Loucy (cell line): ENCODE measurements at regions not wholly inside any gene's neighbourhood (a gene's known extent, or its start where the extent isn't known, plus 50 kb on each side); places are given as distances from the start of the nearest gene placed in this dataset.

Source experiments
- H2AFZ ChIP-seq: fragments of 200-600 bp; sonication (generic); 2 replicates; pipeline ENCODE4 v1.6.0; 2016; ENCODE audit warnings: antibody characterized with exemption, mild to moderate bottlenecking, low read length, moderate library complexity
- H3F3A ChIP-seq: fragments of 200-600 bp; 2 replicates; pipeline ENCODE4 v1.6.0; 2016; ENCODE audit warnings: antibody characterized with exemption, low read depth, mild to moderate bottlenecking
- H3K27me3 ChIP-seq: fragments of 200-600 bp; sonication (generic); 2 replicates; pipeline ENCODE4 v1.6.1; 2014; ENCODE audit warnings: low read length, mild to moderate bottlenecking; ENCODE audit not compliant: insufficient read depth, poor library complexity, severe bottlenecking
- H3K36me3 ChIP-seq: fragments of 200-600 bp; sonication (generic); 2 replicates; pipeline ENCODE4 v1.6.1; 2016; ENCODE audit warnings: low read length; ENCODE audit not compliant: insufficient read depth
- H3K4me1 ChIP-seq: fragments of 200-600 bp; sonication (generic); 2 replicates; pipeline ENCODE4 v1.5.1; 2014; ENCODE audit warnings: low read length, mild to moderate bottlenecking; ENCODE audit not compliant: insufficient read depth, poor library complexity, severe bottlenecking
- H3K4me2 ChIP-seq: fragments of 200-600 bp; sonication (generic); 2 replicates; pipeline ENCODE4 v1.6.0; 2014; ENCODE audit warnings: antibody characterized with exemption, low read length, low read depth, mild to moderate bottlenecking; ENCODE audit not compliant: poor library complexity, severe bottlenecking
- H3K4me3 ChIP-seq: fragments of 200-600 bp; sonication (generic); 2 replicates; pipeline ENCODE4 v1.5.1; 2014; ENCODE audit warnings: low read length, mild to moderate bottlenecking, mixed read lengths; ENCODE audit not compliant: poor library complexity, severe bottlenecking
- H3K79me2 ChIP-seq: fragments of 200-600 bp; sonication (generic); 2 replicates; pipeline ENCODE4 v1.6.1; 2014; ENCODE audit warnings: low read length; ENCODE audit not compliant: insufficient read depth
- H3K9ac ChIP-seq: fragments of 200-600 bp; sonication (generic); 2 replicates; pipeline ENCODE4 v1.6.0; 2014; ENCODE audit warnings: mild to moderate bottlenecking, low read depth, low read length, moderate library complexity; ENCODE audit not compliant: poor library complexity, severe bottlenecking
- H3K9me2 ChIP-seq: fragments of 200-600 bp; sonication (generic); replicated peaks from 2 replicates; pipeline ENCODE4 v1.6.1; 2016; ENCODE audit warnings: low read depth, low read length, mixed read lengths
- H3K9me3 ChIP-seq: fragments of 200-600 bp; sonication (generic); 2 replicates; pipeline ENCODE4 v1.6.1; 2014; ENCODE audit warnings: mild to moderate bottlenecking, antibody characterized with exemption, low read length, low read depth; ENCODE audit not compliant: insufficient read depth
- H4K20me1 ChIP-seq: fragments of 200-600 bp; sonication (generic); 2 replicates; pipeline ENCODE4 v1.6.0; 2014; ENCODE audit warnings: antibody characterized with exemption, low read length, mild to moderate bottlenecking; ENCODE audit not compliant: insufficient read depth, poor library complexity, severe bottlenecking
- CTCF ChIP-seq: fragments of 200-600 bp; sonication (generic); conservative IDR thresholded peaks from 2 replicates; pipeline ENCODE4 v1.5.1; 2014; ENCODE audit warnings: mild to moderate bottlenecking, antibody characterized with exemption, low read length
- EZH2phosphoT487 ChIP-seq: fragments of 200-600 bp; IDR thresholded peaks from 2 replicates; pipeline ENCODE4 v1.6.1; 2018; ENCODE audit warnings: antibody characterized with exemption, mild to moderate bottlenecking, moderate library complexity, borderline replicate concordance

- Histone ChIP-seq H4K20me1 (no peaks in the 10 kb centered on the region), H3K9me3 (no peaks in the 10 kb centered on the region; the same call in 1 of the 2 replicates), H2AFZ (no peak overlapping the region), H3K4me2 (no peak overlapping the region), H3K4me3 (no peak overlapping the region), H3K79me2 (no peaks in the 10 kb centered on the region), H3F3A (no peaks in the 10 kb centered on the region), H3K9me2 (no peaks in the 10 kb centered on the region; the same call in 1 of the 2 replicates), H3K27me3 (no peaks in the 10 kb centered on the region), H3K9ac (no peak overlapping the region), H3K36me3 (no peaks in the 10 kb centered on the region), H3K4me1 (no peaks in the 10 kb centered on the region)
- no peak for TF ChIP-seq EZH2phosphoT487
- no peak for TF ChIP-seq CTCF
Measured at GRCh38 chr13:110010404-110011138, 224.2 kb upstream of the IRS2 start.

GRCh38 chr13:110008816-110009215, 222.4 kb upstream of the IRS2 start:
- H3K4me2 ChIP-seq: no peak overlapping the region
- H3K9ac ChIP-seq: no peak overlapping the region
- no peaks in the 10 kb centered on the region for H3K36me3 ChIP-seq
- no peak for TF ChIP-seq CTCF
- TF ChIP-seq EZH2phosphoT487: no peak
- H3K9me2 ChIP-seq: no peaks in the 10 kb centered on the region; the same call in 1 of the 2 replicates
- H3K79me2 ChIP-seq: no peaks in the 10 kb centered on the region
- no peaks in the 10 kb centered on the region for H4K20me1 ChIP-seq
- no peak overlapping the region for H3K4me3 ChIP-seq
- no peaks in the 10 kb centered on the region; the same call in 1 of the 2 replicates for H3K9me3 ChIP-seq
- H3K4me1 ChIP-seq: no peaks in the 10 kb centered on the region
- no peak overlapping the region for H2AFZ ChIP-seq
- H3K27me3 ChIP-seq: no peaks in the 10 kb centered on the region
- H3F3A ChIP-seq: no peaks in the 10 kb centered on the region

- Histone ChIP-seq H3F3A (no peaks in the 10 kb centered on the region), H3K9me3 (no peaks in the 10 kb centered on the region; the same call in 1 of the 2 replicates), H2AFZ (no peak overlapping the region), H3K27me3 (no peaks in the 10 kb centered on the region), H3K36me3 (no peaks in the 10 kb centered on the region), H3K4me3 (no peak overlapping the region), H3K4me1 (no peaks in the 10 kb centered on the region), H3K4me2 (no peak overlapping the region), H3K79me2 (no peaks in the 10 kb centered on the region), H4K20me1 (no peaks in the 10 kb centered on the region), H3K9me2 (no peaks in the 10 kb centered on the region; the same call in 1 of the 2 replicates), H3K9ac (no peak overlapping the region)
- TF ChIP-seq CTCF (no peak), EZH2phosphoT487 (no peak)
Measured at GRCh38 chr13:110006304-110006703, 219.9 kb upstream of the IRS2 start.
